ENCODE measurements at regions not wholly inside any gene's neighbourhood (a gene's known extent, or its start where the extent isn't known, plus 50 kb on each side); places are given as distances from the start of the nearest gene placed in this dataset.

DNA sequence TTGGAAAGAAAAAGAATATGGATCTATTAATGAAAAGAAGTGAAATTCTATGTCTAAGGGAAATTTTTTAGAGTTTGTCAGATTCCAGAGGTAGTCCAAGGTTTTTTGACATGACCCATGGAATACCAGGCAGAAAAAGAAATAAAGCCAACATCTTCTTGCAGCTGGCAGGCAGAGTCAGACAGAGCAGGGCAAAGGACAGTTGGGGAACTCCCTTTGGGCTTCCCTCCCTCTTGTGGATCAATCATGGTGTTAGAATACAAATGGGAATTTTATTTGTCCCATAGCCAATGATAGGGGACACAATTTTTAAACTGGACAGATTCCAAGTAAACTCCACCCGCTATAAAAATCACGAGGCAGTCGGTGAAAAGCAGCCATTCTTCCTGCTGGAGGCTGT is 92.1 kb upstream of the TAB2 start:
- no peak for TF ChIP-seq EZH2 (IDR thresholded peaks at IDR 0.05; ENCODE audit: low read length, unreplicated experiment)
- TF ChIP-seq EZH2phosphoT487 (IDR thresholded peaks at IDR 0.05; ENCODE audit: borderline replicate concordance, low read length): no peak
